ENCODE measurements at regions not wholly inside any gene's neighbourhood (a gene's known extent, or its start where the extent isn't known, plus 50 kb on each side); places are given as distances from the start of the nearest gene placed in this dataset.

GRCh38 chr11:95385577-95385976 lies 154.6 kb upstream of the SESN3 start:
- H3K36me3 ChIP-seq (ENCODE audit: control insufficient read depth, insufficient read depth, low read length): no peaks in the 10 kb centered on the region
- H3K27me3 ChIP-seq (replicated peaks; ENCODE audit: control insufficient read depth, insufficient read depth, low read length): no peaks in the 10 kb centered on the region
- TF ChIP-seq, protein P1, sequence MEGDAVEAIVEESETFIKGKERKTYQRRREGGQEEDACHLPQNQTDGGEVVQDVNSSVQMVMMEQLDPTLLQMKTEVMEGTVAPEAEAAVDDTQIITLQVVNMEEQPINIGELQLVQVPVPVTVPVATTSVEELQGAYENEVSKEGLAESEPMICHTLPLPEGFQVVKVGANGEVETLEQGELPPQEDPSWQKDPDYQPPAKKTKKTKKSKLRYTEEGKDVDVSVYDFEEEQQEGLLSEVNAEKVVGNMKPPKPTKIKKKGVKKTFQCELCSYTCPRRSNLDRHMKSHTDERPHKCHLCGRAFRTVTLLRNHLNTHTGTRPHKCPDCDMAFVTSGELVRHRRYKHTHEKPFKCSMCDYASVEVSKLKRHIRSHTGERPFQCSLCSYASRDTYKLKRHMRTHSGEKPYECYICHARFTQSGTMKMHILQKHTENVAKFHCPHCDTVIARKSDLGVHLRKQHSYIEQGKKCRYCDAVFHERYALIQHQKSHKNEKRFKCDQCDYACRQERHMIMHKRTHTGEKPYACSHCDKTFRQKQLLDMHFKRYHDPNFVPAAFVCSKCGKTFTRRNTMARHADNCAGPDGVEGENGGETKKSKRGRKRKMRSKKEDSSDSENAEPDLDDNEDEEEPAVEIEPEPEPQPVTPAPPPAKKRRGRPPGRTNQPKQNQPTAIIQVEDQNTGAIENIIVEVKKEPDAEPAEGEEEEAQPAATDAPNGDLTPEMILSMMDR (IDR thresholded peaks at IDR 0.05; ENCODE audit: insufficient read depth, low read length, poor library complexity, severe bottlenecking): no peak
- no peak overlapping the region for H3K4me3 ChIP-seq (replicated peaks; ENCODE audit: low read depth, low read length)
- DNase-seq (ENCODE audit: extremely low read depth, insufficient read length): no peak

GRCh38 chr11:95379479-95379878 lies 148.5 kb upstream of the SESN3 start:
- Histone ChIP-seq H3K4me3 (replicated peaks; ENCODE audit: low read depth, low read length) (no peak overlapping the region), H3K27me3 (replicated peaks; ENCODE audit: control insufficient read depth, insufficient read depth, low read length) (no peaks in the 10 kb centered on the region; the same call in 1 of the 2 replicates), H3K36me3 (ENCODE audit: control insufficient read depth, insufficient read depth, low read length) (no peaks in the 10 kb centered on the region)
- TF ChIP-seq, protein P1 (IDR thresholded peaks at IDR 0.05; ENCODE audit: insufficient read depth, low read length, poor library complexity, severe bottlenecking): no peak
- no peak for DNase-seq (ENCODE audit: extremely low read depth, insufficient read length)

GRCh38 chr11:95378789-95379188 lies 147.8 kb upstream of the SESN3 start:
- TF ChIP-seq, protein P1 (IDR thresholded peaks at IDR 0.05; ENCODE audit: insufficient read depth, low read length, poor library complexity, severe bottlenecking): no peak
- Histone ChIP-seq H3K27me3 (replicated peaks; ENCODE audit: control insufficient read depth, insufficient read depth, low read length) (no peaks in the 10 kb centered on the region; the same call in 1 of the 2 replicates), H3K4me3 (replicated peaks; ENCODE audit: low read depth, low read length) (no peak overlapping the region), H3K36me3 (ENCODE audit: control insufficient read depth, insufficient read depth, low read length) (no peaks in the 10 kb centered on the region)
- no peak for DNase-seq (ENCODE audit: extremely low read depth, insufficient read length)

GRCh38 chr11:95378111-95378510 lies 147.1 kb upstream of the SESN3 start:
- no peak for DNase-seq (ENCODE audit: extremely low read depth, insufficient read length)
- H3K27me3 ChIP-seq (replicated peaks; ENCODE audit: control insufficient read depth, insufficient read depth, low read length): no peaks in the 10 kb centered on the region; the same call in 1 of the 2 replicates
- TF ChIP-seq, protein P1 (IDR thresholded peaks at IDR 0.05; ENCODE audit: insufficient read depth, low read length, poor library complexity, severe bottlenecking): no peak
- H3K36me3 ChIP-seq (ENCODE audit: control insufficient read depth, insufficient read depth, low read length): no peaks in the 10 kb centered on the region
- H3K4me3 ChIP-seq (replicated peaks; ENCODE audit: low read depth, low read length): no peak overlapping the region

- no peak overlapping the region for H3K4me3 ChIP-seq (replicated peaks; ENCODE audit: low read depth, low read length)
- H3K36me3 ChIP-seq (ENCODE audit: control insufficient read depth, insufficient read depth, low read length): no peaks in the 10 kb centered on the region
- H3K27me3 ChIP-seq (replicated peaks; ENCODE audit: control insufficient read depth, insufficient read depth, low read length): no peaks in the 10 kb centered on the region; the same call in 1 of the 2 replicates
- no peak for DNase-seq (ENCODE audit: extremely low read depth, insufficient read length)
- TF ChIP-seq, protein P1 (IDR thresholded peaks at IDR 0.05; ENCODE audit: insufficient read depth, low read length, poor library complexity, severe bottlenecking): no peak
Observed at GRCh38 chr11:95375886-95376285, 144.9 kb upstream of the SESN3 start.

DNA sequence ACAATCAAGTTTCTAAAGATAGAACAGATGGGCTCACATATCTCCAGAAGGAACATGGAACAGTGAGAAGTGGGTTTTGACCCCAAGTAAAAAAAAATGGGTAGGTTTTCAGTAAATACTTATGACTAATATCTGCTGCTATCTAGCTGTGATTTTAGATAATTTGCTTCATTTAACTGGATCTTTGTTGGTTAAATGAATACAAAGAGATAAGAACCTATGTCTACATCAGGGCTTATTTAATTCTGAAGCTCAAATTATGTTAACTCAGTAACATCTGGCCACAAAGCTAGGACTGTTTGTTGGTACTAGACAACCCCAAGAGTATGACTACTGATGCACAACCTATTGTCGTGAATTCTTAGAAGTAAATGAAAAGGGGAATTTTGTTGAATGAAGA lies 144.4 kb upstream of the SESN3 start:
- H3K36me3 ChIP-seq (ENCODE audit: control insufficient read depth, insufficient read depth, low read length): no peaks in the 10 kb centered on the region
- H3K4me3 ChIP-seq (replicated peaks; ENCODE audit: low read depth, low read length): no peak overlapping the region
- DNase-seq (ENCODE audit: extremely low read depth, insufficient read length): no peak
- TF ChIP-seq, protein P1 (IDR thresholded peaks at IDR 0.05; ENCODE audit: insufficient read depth, low read length, poor library complexity, severe bottlenecking): no peak
- no peaks in the 10 kb centered on the region; the same call in 1 of the 2 replicates for H3K27me3 ChIP-seq (replicated peaks; ENCODE audit: control insufficient read depth, insufficient read depth, low read length)

Data from GM06990 (cell line).